ACC112 (cell line): ENCODE measurements at regions not wholly inside any gene's neighbourhood (a gene's known extent, or its start where the extent isn't known, plus 50 kb on each side); places are given as distances from the start of the nearest gene placed in this dataset.

ENCODE experiments used
- H2AFZ ChIP-seq: fragments of 200-600 bp; sonication (generic); one replicate; pipeline ENCODE4 v1.6.0; 2017; ENCODE audit warnings: antibody characterized with exemption, low read length; ENCODE audit not compliant: unreplicated experiment
- H3K27ac ChIP-seq: fragments of 200-600 bp; sonication (generic); 2 replicates; pipeline ENCODE4 v1.5.1; 2014; ENCODE audit warnings: low read depth, mild to moderate bottlenecking, antibody characterized with exemption, low read length, moderate library complexity
- H3K27me3 ChIP-seq: fragments of 200-600 bp; sonication (generic); 2 replicates; pipeline ENCODE4 v1.6.1; 2014; ENCODE audit warnings: mild to moderate bottlenecking, antibody characterized with exemption, low read length, moderate library complexity, mixed read lengths; ENCODE audit not compliant: insufficient read depth
- H3K36me3 ChIP-seq: fragments of 200-600 bp; sonication (generic); 2 replicates; pipeline ENCODE4 v1.6.1; 2016; ENCODE audit warnings: mild to moderate bottlenecking, antibody characterized with exemption, low read length, moderate library complexity, mixed read lengths; ENCODE audit not compliant: insufficient read depth
- H3K4me1 ChIP-seq: fragments of 200-600 bp; sonication (generic); one replicate; pipeline ENCODE4 v1.6.1; 2016; ENCODE audit warnings: low read length, mixed read lengths; ENCODE audit not compliant: insufficient read depth, unreplicated experiment, control insufficient read depth
- H3K4me3 ChIP-seq: fragments of 200-600 bp; sonication (generic); 2 replicates; pipeline ENCODE4 v1.5.1; 2014; ENCODE audit warnings: mild to moderate bottlenecking, low read depth, low read length
- H3K79me2 ChIP-seq: fragments of 200-600 bp; sonication (generic); one replicate; pipeline ENCODE4 v1.6.0; 2016; ENCODE audit warnings: low read length; ENCODE audit not compliant: control insufficient read depth, unreplicated experiment, insufficient read depth

DNA sequence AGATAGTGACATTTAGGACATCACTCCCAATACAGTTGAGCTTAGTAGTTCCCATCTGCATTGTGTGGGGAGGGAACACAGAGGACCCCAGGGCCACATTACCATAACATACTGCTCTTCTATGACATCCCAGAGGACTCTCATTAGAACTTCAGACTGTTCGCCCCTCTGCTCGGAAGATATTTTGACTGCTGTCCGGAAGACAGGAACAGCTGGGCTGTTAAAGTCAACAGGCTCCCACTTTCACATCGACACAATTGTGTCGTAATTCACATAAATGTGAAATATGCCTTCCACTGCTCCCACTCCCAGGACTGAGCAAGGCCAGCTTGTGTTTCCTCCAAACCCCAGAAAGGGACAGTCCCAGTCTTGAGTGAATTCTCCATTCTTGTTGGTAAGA, 158.4 kb downstream of the SEC16B start:
- no peaks in the 10 kb centered on the region for H3K4me1 ChIP-seq
- no peaks in the 10 kb centered on the region for H3K79me2 ChIP-seq
- H3K36me3 ChIP-seq, result no peaks in the 10 kb centered on the region
- no peak overlapping the region for H3K27ac ChIP-seq
- 0 out of 2 replicates have a peak, but pooled peaks cover 4% of the 10 kb centered on the region for H3K27me3 ChIP-seq
- H2AFZ ChIP-seq, result no peak overlapping the region
- H3K4me3 ChIP-seq, result no peak overlapping the region

DNA sequence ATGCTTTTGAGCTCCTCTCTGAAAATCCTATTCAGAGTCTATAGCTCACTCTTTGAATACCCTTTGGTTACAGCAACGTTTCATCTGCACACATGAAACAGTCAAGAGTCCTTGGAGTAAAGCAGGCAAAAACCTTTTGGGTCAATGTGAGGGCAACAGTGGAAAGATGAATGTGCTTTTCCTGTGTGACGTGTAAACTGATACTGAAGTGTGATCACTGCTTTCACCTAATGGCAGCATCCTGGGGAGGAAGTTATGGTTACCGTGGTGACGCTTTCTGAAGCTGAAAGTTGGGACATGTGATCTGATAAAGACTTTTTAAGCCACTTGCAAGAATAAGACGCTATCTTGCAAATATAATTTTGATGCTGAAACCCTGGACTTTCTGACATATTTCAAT, 160.0 kb downstream of the SEC16B start:
- Histone ChIP-seq H3K27ac (no peak overlapping the region), H3K79me2 (no peaks in the 10 kb centered on the region), H3K4me1 (no peaks in the 10 kb centered on the region), H3K27me3 (0 out of 2 replicates have a peak, but pooled peaks cover 4% of the 10 kb centered on the region), H3K4me3 (no peak overlapping the region), H2AFZ (no peak overlapping the region), H3K36me3 (no peaks in the 10 kb centered on the region)

DNA sequence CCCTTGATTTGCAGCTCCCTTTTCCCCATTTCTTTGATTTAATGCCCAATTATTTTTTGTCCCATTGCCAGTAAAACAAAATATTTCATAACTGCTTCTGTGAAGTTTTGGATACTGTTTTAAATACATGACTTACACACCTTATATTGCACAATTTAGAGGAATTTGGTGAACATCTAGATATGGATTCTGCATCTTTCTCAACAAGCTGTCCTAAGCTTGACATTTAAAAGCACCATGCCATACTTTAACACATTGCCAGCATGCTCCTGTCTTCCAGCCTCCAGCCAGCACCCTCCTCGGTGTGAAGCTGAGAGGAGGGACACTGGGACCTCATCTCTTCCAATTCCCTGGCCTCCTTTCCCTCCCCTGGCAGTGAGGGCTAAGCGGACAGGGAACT, 167.6 kb downstream of the SEC16B start:
- H3K4me1 ChIP-seq, result no peaks in the 10 kb centered on the region
- no peak overlapping the region for H2AFZ ChIP-seq
- no peaks in the 10 kb centered on the region for H3K79me2 ChIP-seq
- H3K27ac ChIP-seq, result no peak overlapping the region
- no peak overlapping the region for H3K4me3 ChIP-seq
- peaks cover 29% of the 10 kb centered on the region for H3K27me3 ChIP-seq
- no peaks in the 10 kb centered on the region for H3K36me3 ChIP-seq

DNA sequence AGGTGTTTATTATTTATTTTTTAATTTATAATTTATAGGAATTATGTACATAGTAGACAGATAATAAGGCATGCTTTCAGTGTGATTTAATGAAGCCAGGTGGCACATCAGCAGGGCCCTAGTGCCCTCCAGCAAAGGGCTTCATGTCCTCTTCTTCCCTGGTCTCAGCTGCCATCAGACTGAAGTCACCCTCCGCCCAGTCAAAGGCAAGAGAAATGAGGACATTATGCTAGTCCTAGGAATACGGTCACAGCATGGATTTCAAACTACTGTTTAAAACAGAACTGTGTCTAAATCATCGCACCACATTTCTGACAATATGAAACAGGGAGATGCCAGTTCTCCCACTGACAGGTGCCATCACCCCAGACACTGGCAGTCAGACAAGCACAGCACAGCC, 168.1 kb downstream of the SEC16B start:
- H3K36me3 ChIP-seq, result no peaks in the 10 kb centered on the region

DNA sequence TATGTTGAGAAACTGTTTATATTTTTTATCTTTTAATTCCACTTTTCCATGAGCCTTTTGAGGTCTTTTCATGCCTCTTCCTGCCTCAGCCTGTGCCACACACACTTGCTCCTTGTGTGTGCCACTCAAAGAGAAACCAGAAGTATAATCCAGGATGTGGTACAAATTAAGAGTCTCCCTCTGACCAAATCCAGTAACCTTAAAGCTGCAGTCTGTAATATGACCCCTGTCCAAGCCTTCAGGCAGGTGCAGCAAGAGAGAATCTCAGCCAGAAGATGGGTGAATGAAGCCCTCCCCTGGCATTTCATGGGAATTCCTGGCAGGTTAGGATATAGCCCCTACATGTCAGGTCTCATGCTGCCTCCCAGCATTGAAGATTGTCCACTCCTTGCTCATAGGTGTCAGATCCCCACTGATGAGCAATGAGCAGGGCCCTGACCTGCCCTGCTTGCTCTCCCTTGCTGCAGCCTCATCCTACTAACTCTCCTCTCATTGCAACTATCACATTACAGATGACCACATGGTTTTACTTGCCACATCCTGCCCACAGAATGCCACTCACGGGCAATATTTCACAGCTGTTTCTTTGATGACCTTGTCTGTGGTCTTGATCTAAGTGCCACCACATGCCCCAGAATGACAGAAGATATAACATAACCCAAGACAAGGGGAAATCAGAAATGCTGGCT, 169.3 kb downstream of the SEC16B start:
- H3K27me3 ChIP-seq, result peaks cover 31% of the 10 kb centered on the region
- H3K4me1 ChIP-seq, result no peaks in the 10 kb centered on the region
- H3K36me3 ChIP-seq, result no peaks in the 10 kb centered on the region
- H3K4me3 ChIP-seq, result no peak overlapping the region
- H2AFZ ChIP-seq, result no peak overlapping the region
- no peaks in the 10 kb centered on the region for H3K79me2 ChIP-seq
- H3K27ac ChIP-seq, result no peak overlapping the region

More for the DNA sequence above, 168.1 kb downstream of the SEC16B start:
- no peaks in the 10 kb centered on the region for H3K79me2 ChIP-seq
- H3K4me1 ChIP-seq, result no peaks in the 10 kb centered on the region
- no peak overlapping the region for H2AFZ ChIP-seq
- H3K27ac ChIP-seq, result no peak overlapping the region
- peaks cover 31% of the 10 kb centered on the region for H3K27me3 ChIP-seq
- no peak overlapping the region for H3K4me3 ChIP-seq

DNA sequence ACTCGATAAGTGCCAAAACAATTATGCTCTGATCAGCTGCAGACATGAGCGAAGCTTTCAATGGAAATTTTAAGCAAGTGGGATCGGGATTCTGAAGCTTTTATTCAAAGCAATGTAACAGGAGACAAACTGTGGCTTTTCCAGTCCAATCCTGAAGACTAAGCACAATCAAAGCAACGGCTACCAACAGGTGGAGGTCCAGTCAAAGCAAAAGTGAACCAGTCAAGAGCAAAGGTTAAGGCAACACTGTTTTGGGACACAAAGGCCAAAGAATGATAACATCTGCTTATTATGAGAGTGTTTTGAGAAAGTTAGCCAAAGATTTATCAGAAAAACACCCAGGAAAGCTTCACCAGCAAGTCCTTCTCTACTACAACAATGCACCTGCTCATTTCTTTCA, 170.1 kb downstream of the SEC16B start:
- H3K27me3 ChIP-seq, result peaks cover 31% of the 10 kb centered on the region
- H2AFZ ChIP-seq, result no peak overlapping the region
- H3K4me1 ChIP-seq, result no peaks in the 10 kb centered on the region
- no peaks in the 10 kb centered on the region for H3K36me3 ChIP-seq
- H3K79me2 ChIP-seq, result no peaks in the 10 kb centered on the region
- no peak overlapping the region for H3K4me3 ChIP-seq
- no peak overlapping the region for H3K27ac ChIP-seq

DNA sequence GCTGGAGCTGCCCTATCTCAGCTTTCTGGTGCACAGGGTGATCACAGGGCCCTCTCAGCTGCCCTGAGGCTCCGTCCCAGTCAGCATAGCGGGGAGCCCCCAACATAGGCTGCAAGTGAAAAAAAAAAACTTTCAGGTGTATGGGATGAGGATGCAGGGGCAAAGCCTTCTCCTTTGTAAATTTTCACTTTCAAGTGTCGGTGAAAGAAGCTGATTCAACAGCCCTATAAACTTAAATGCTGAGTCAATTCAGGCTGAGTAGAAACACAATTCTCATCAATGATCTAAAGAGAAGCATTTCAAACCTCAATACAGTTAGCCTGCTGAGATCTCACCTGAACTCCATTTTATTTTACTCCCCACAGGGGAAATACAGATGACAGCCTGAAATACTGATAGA, 171.2 kb downstream of the SEC16B start:
- H3K36me3 ChIP-seq, result no peaks in the 10 kb centered on the region
- no peak overlapping the region for H2AFZ ChIP-seq
- H3K79me2 ChIP-seq, result no peaks in the 10 kb centered on the region
- H3K27me3 ChIP-seq, result peaks cover 27% of the 10 kb centered on the region
- H3K4me3 ChIP-seq, result no peak overlapping the region
- no peaks in the 10 kb centered on the region for H3K4me1 ChIP-seq
- H3K27ac ChIP-seq, result no peak overlapping the region

DNA sequence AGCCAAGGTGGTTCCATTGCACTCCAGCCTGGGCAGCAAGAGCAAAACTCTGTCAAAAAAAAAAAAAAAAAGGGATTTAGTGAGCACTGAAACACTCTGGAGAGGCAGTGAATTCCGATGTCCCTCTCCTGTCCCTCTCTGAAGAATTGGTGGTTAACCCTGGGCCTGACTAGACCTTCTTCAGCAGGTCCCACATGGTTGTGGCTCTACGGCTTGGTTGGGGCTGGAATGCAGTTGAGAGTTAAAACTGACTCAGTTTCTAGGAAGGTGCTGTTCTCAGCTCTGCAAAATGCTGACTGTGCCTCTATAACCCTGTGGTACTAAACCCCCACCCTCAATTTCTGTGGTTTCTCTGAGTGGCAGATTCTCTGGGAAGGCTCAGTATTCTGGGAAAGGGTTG, 173.3 kb downstream of the SEC16B start:
- Histone ChIP-seq H3K79me2 (no peaks in the 10 kb centered on the region), H3K4me1 (no peaks in the 10 kb centered on the region), H3K4me3 (no peak overlapping the region), H3K27me3 (peaks cover 27% of the 10 kb centered on the region), H3K36me3 (no peaks in the 10 kb centered on the region), H3K27ac (no peak overlapping the region), H2AFZ (no peak overlapping the region)

DNA sequence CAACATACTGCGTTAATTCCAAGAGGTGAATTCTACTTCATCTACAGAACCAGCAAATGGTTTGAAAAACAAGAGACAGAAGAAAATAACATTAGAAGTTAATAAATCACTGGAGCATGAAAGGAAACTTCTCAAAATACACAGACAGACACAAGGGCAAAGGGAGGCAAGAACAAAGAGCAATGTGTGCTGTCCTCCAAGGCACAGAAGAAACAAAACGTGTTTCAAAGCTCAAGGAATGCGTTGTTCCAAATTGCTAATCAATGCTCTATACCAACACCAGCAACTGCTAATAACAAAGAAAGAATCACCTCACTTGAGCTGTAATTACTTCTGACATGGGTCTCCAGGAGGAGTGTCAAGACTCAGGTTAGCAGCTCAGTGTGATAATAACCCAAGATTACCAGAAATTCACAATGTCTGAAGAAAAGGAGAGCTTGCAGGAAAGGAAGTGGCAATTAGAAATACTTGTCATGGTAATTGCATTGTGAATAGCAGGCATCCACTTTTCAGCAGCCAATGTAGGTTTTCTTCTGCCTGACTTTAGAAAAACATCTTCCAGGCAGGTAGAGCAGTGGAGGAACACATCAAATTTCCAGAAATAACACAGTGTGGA, 175.4 kb downstream of the SEC16B start:
- Histone ChIP-seq H3K27me3 (peaks cover 24% of the 10 kb centered on the region), H3K27ac (no peak overlapping the region), H3K4me3 (no peak overlapping the region)

DNA sequence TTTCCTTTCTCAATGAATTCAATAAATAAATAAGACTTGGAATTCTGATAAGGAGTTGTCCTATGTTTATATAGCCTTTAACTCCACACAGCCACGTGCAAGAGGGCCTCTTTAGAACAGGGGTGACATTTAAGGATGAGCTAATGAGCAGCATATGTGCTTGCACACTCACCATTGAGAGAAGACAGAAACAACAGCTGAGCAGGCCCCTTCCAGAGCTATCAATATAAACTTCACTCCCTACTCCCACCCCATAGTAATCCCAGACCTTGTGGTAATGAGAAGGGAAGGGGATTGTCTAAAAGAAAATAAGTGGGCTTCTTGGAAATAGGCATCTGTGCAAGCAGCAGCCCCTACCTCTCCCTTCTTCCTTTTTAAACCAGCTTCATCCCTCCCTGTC, 176.0 kb downstream of the SEC16B start:
- Histone ChIP-seq H3K27me3 (peaks cover 18% of the 10 kb centered on the region), H3K4me3 (no peak overlapping the region), H3K36me3 (no peaks in the 10 kb centered on the region), H3K4me1 (no peaks in the 10 kb centered on the region), H3K79me2 (no peaks in the 10 kb centered on the region), H3K27ac (no peak overlapping the region), H2AFZ (no peak overlapping the region)

More for the DNA sequence above, 175.4 kb downstream of the SEC16B start:
- Histone ChIP-seq H3K36me3 (no peaks in the 10 kb centered on the region), H2AFZ (no peak overlapping the region), H3K79me2 (no peaks in the 10 kb centered on the region), H3K4me1 (no peaks in the 10 kb centered on the region)

DNA sequence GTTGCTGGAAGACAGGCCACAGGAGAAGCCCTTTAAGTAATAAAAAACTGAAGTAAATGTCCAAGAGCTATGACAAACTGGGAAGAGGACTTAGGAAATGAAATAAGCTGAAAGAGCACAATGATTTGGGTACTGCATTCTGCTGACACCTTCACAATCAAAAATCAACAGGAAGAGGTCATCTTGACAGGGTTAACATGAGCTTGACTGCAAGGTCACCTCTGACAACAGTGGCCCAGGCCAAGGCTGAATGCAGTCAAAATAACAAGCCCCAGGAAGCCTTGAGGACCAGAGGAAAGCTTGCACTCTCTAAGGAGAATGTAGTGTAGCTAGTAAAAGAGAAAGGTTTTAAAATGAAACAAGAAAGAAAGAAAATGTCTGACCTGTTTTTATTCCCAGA, 179.3 kb downstream of the SEC16B start:
- no peaks in the 10 kb centered on the region for H3K36me3 ChIP-seq
- no peaks in the 10 kb centered on the region for H3K79me2 ChIP-seq
- no peak overlapping the region for H2AFZ ChIP-seq
- no peaks in the 10 kb centered on the region for H3K4me1 ChIP-seq
- peaks cover 7% of the 10 kb centered on the region; the same call in 1 of the 2 replicates for H3K27me3 ChIP-seq
- H3K27ac ChIP-seq, result no peak overlapping the region
- no peak overlapping the region for H3K4me3 ChIP-seq
